Activated T-cell treated with anti-CD3 and anti-CD28 coated beads, Interleukin-2, amount 50 U/mL, for 4 hours (primary cell): ENCODE measurements at regions not wholly inside any gene's neighbourhood (a gene's known extent, or its start where the extent isn't known, plus 50 kb on each side); places are given as distances from the start of the nearest gene placed in this dataset.
A peak's percentile ranks its signal among the peaks of the same experiment; 100 is the strongest.

Experiments
- ATAC-seq, 2 donors: fragments of 200-7000 bp; cut with Tn5 transposase; one replicate each; pipeline ENCODE4 v1.10.0; 2021
- DNase-seq: peaks from one replicate; pipeline ENCODE4 v3.0.0-alpha.2; 2020
- H3K27me3 Mint-ChIP-seq: one replicate; pipeline ENCODE4 v1.8.0; 2021; ENCODE audit warnings: low read depth, mixed read lengths
- H3K36me3 Mint-ChIP-seq: one replicate; pipeline ENCODE4 v1.8.0; 2022; ENCODE audit warnings: mixed read lengths; ENCODE audit not compliant: insufficient read depth
- H3K4me1 Mint-ChIP-seq: one replicate; pipeline ENCODE4 v1.8.0; 2021; ENCODE audit warnings: low read depth, mixed read lengths
- H3K4me3 Mint-ChIP-seq: one replicate; pipeline ENCODE4 v1.8.0; 2021; ENCODE audit warnings: mild to moderate bottlenecking, moderate library complexity, mixed read lengths
- H3K9me3 Mint-ChIP-seq: one replicate; pipeline ENCODE4 v1.8.0; 2021; ENCODE audit warnings: mixed read lengths

GRCh38 chr3:1692428-1692827 is 406.2 kb upstream of the CNTN4 start:
- no peaks in the 10 kb centered on the region for H3K27me3 Mint-ChIP-seq
- no peaks in the 10 kb centered on the region for H3K36me3 Mint-ChIP-seq
- ATAC-seq (no peak), DNase-seq (no peak)
- peaks cover 14% of the 10 kb centered on the region for H3K9me3 Mint-ChIP-seq
- no peak overlapping the region for H3K4me3 Mint-ChIP-seq
- H3K4me1 Mint-ChIP-seq, result no peaks in the 10 kb centered on the region

DNA sequence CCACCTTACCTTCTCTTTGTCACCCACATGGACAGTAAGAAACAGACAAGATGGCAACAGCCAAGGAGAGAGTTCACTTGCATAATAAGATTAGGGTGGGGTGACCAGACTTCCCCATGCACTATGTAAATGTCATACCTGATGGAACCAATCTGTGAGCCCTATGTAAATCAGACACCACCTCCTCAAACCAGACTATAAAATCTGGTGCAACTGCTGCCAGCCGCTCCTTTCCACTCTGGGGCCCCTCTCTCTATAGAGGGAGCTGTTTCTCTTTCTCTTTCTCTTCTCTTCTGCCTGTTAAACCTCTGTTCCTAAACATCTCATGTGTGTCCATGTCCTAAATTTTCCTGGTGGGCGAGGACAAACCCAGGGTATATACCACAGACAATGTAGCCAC is 405.5 kb upstream of the CNTN4 start:
- Mint-ChIP-seq H3K4me1 (no peaks in the 10 kb centered on the region), H3K9me3 (peaks cover 14% of the 10 kb centered on the region), H3K36me3 (no peaks in the 10 kb centered on the region), H3K27me3 (no peaks in the 10 kb centered on the region), H3K4me3 (no peak overlapping the region)
- no peak for ATAC-seq
- no peak for DNase-seq

DNA sequence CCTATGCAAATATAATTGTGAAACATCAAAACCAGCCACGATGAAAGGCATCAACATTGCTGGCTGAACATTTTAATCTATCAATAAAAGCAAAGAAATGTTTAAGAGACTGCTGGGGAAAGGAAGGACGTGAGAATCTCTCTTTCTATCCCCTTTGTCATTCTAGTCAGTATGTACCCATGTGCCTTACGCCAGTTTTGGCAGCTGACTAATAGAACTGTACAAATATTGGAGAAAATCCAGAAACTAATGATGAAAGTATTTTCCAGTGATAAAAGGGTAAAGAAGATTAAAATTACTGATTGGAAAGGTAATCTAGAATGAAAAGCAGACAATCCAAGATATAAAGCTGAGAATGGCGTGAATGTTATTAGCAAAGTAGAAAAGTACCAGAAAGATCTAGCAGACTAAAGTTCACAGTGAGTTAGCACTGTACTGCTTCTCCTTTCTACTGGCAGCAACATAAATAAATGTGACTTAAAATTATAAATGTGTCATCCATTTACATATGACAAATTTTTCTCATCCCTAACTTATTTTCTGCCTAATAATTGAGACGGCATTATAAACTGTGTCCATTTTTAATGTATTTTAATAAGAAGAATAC is 401.9 kb upstream of the CNTN4 start:
- no peaks in the 10 kb centered on the region for H3K27me3 Mint-ChIP-seq

GRCh38 chr3:1699361-1699920 is 399.2 kb upstream of the CNTN4 start:
- DNase-seq, result no peak
- Mint-ChIP-seq H3K36me3 (no peaks in the 10 kb centered on the region), H3K27me3 (no peaks in the 10 kb centered on the region), H3K9me3 (no peaks in the 10 kb centered on the region), H3K4me1 (no peaks in the 10 kb centered on the region), H3K4me3 (no peak overlapping the region)
- ATAC-seq, result no peak

More for the DNA sequence above, 401.9 kb upstream of the CNTN4 start:
- no peaks in the 10 kb centered on the region for H3K36me3 Mint-ChIP-seq
- DNase-seq, result no peak
- no peak overlapping the region for H3K4me3 Mint-ChIP-seq
- H3K9me3 Mint-ChIP-seq, result peaks cover 4% of the 10 kb centered on the region
- no peaks in the 10 kb centered on the region for H3K4me1 Mint-ChIP-seq
- ATAC-seq, result no peak

DNA sequence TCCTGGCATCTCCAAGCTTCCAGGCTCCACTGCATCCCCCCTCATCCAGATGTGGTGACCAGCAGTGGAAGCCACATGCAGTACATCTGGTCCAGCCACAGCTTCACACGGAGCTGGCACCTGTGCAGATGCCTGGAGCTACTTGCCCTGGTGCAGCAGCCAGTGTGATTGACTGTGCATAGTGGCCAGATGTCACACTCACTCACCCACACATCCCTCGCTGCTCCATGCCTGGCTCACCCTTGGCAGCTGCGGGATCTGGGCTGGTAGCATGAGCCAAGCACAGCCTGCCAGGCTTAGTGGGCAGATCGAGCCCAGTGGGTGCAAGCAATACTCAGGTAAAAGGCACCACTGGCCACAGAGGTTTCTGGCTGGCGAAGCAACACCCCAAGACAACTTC is 398.0 kb upstream of the CNTN4 start:
- peak in 1 of 2 donors; percentile 18 for ATAC-seq

DNA sequence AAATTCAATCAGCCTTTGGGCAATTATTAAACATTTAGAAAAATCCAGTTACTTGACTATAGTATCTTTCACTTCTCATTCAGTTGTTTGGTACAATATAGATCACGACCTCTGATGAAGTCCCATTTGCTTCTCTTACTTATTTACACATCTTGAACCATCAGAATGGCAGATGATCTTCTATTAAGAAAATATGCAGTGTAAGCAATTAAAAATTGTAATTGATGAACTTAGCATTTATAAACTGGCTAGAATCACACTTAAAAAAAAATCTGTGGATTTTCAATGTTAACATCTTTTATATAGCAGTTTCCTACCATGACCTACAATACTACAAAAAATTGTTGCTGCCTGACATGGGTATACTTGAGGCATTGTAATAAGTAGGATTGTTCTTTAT is 395.5 kb upstream of the CNTN4 start:
- ATAC-seq (no peak), DNase-seq (no peak)
- no peaks in the 10 kb centered on the region for H3K4me1 Mint-ChIP-seq
- H3K9me3 Mint-ChIP-seq, result peaks cover 3% of the 10 kb centered on the region
- H3K36me3 Mint-ChIP-seq, result no peaks in the 10 kb centered on the region
- H3K4me3 Mint-ChIP-seq, result no peak overlapping the region
- no peaks in the 10 kb centered on the region for H3K27me3 Mint-ChIP-seq

More for the DNA sequence above, 398.0 kb upstream of the CNTN4 start:
- Mint-ChIP-seq H3K27me3 (no peaks in the 10 kb centered on the region), H3K9me3 (no peaks in the 10 kb centered on the region), H3K36me3 (no peaks in the 10 kb centered on the region), H3K4me1 (no peaks in the 10 kb centered on the region), H3K4me3 (no peak overlapping the region)
- DNase-seq, result no peak

GRCh38 chr3:1710663-1711062 is 388.0 kb upstream of the CNTN4 start:
- no peak overlapping the region for H3K4me3 Mint-ChIP-seq
- DNase-seq (no peak), ATAC-seq (no peak)
- H3K9me3 Mint-ChIP-seq, result peaks cover 3% of the 10 kb centered on the region
- no peaks in the 10 kb centered on the region for H3K4me1 Mint-ChIP-seq
- H3K36me3 Mint-ChIP-seq, result no peaks in the 10 kb centered on the region
- H3K27me3 Mint-ChIP-seq, result no peaks in the 10 kb centered on the region

GRCh38 chr3:1717524-1717923 is 381.1 kb upstream of the CNTN4 start:
- H3K27me3 Mint-ChIP-seq, result no peaks in the 10 kb centered on the region
- peaks cover 3% of the 10 kb centered on the region for H3K9me3 Mint-ChIP-seq
- H3K4me3 Mint-ChIP-seq, result no peak overlapping the region
- no peaks in the 10 kb centered on the region for H3K36me3 Mint-ChIP-seq
- no peak for DNase-seq
- no peak for ATAC-seq
- no peaks in the 10 kb centered on the region for H3K4me1 Mint-ChIP-seq

DNA sequence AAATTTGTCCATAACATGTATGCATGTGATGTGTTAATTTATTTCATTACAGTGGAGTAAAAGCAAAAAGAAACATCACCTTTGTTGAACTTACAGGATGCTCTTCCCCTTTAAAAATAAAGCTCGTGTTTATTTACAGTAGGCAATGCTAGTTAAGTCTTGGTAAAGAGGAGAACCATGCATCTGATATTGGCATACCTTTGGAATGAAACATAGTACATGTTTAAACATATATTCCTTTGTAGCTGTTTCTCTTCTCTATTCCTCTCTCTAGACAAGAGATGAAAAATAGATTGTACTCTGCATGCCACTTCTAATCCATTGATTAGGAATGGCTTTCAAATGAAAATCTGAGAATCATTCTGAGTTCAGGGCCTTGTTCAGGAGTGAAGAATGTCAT is 374.9 kb upstream of the CNTN4 start:
- H3K27me3 Mint-ChIP-seq, result no peaks in the 10 kb centered on the region
- no peaks in the 10 kb centered on the region for H3K4me1 Mint-ChIP-seq
- DNase-seq (no peak), ATAC-seq (no peak)
- no peaks in the 10 kb centered on the region for H3K9me3 Mint-ChIP-seq
- no peak overlapping the region for H3K4me3 Mint-ChIP-seq
- H3K36me3 Mint-ChIP-seq, result no peaks in the 10 kb centered on the region

DNA sequence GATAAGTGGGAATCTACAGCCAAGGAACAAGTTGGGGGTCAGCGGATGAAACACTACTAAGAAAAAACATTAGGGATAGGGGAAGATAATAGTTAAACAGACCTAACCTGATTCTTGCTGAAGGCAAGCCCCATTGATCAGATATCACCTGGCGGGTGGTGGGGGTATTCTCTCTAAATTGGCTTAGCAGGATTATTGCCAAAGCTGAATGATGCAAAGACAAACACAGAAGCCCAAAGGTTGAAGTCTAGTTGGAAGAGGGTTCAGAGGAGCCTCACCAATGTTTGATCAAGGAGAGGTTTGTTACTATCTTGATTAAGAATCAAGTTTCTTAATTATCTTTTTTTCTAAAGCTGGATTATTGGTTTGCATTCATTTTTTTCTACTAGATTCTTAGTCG is 371.9 kb upstream of the CNTN4 start:
- H3K4me3 Mint-ChIP-seq, result no peak overlapping the region
- H3K36me3 Mint-ChIP-seq, result no peaks in the 10 kb centered on the region
- H3K9me3 Mint-ChIP-seq, result peaks cover 4% of the 10 kb centered on the region
- ATAC-seq (no peak), DNase-seq (no peak)
- H3K4me1 Mint-ChIP-seq, result no peaks in the 10 kb centered on the region
- H3K27me3 Mint-ChIP-seq, result no peaks in the 10 kb centered on the region

DNA sequence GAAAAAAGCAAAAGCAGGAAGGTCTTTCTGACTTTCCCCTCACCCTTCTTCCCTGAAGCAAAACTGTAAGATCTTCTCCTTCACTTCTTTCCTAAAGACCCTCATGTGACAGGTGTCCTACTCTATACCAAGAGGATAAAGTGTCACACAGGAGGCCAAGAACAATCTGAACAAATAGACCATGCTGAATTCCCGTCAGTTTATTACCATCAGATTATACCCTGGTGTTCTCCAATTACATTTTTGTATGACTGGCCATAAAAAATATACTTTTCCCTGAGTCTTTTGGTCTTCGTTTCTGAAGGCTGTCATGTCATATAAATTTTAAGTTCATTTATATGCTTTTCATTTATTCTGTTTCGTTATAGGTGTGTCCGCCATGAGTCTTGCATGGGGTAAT is 371.4 kb upstream of the CNTN4 start:
- DNase-seq, result no peak
- H3K36me3 Mint-ChIP-seq, result no peaks in the 10 kb centered on the region

GRCh38 chr3:1728510-1728909 is 370.2 kb upstream of the CNTN4 start:
- Mint-ChIP-seq H3K27me3 (no peaks in the 10 kb centered on the region), H3K9me3 (peaks cover 4% of the 10 kb centered on the region), H3K4me1 (no peaks in the 10 kb centered on the region), H3K36me3 (no peaks in the 10 kb centered on the region), H3K4me3 (no peak overlapping the region)
- DNase-seq (no peak), ATAC-seq (no peak)

More for the DNA sequence above, 371.4 kb upstream of the CNTN4 start:
- Mint-ChIP-seq H3K9me3 (peaks cover 4% of the 10 kb centered on the region), H3K4me3 (no peak overlapping the region), H3K27me3 (no peaks in the 10 kb centered on the region), H3K4me1 (no peaks in the 10 kb centered on the region)
- no peak for ATAC-seq

- H3K4me3 Mint-ChIP-seq, result no peak overlapping the region
- no peaks in the 10 kb centered on the region for H3K36me3 Mint-ChIP-seq
- no peak for ATAC-seq
These were observed 364.1 kb upstream of the CNTN4 start for GRCh38 chr3:1734494-1735122.

DNA sequence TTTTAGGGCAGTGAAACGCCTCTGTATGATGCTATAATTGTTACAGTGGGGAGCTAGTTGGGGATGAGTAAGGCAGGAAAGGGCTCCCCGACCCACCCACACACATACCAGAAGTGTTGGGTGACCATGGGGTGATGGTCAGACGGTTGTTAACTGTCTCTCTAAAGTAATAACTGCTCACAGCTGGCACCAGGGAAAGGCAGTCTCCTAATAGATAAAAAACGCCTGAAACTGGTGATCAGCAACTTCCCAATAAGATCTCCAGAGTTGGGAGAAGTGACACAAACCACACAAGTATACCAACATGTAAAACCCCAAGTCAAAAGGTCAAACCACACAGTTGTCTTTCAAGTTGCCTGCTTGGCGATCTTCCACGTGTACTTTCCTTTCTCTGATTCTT is 346.5 kb upstream of the CNTN4 start:
- no peaks in the 10 kb centered on the region for H3K4me1 Mint-ChIP-seq
- no peaks in the 10 kb centered on the region for H3K27me3 Mint-ChIP-seq
- no peaks in the 10 kb centered on the region for H3K36me3 Mint-ChIP-seq
- DNase-seq, result no peak
- no peak overlapping the region for H3K4me3 Mint-ChIP-seq
- peaks cover 6% of the 10 kb centered on the region for H3K9me3 Mint-ChIP-seq
- ATAC-seq, result no peak

More at GRCh38 chr3:1734494-1735122, 364.1 kb upstream of the CNTN4 start:
- no peaks in the 10 kb centered on the region for H3K4me1 Mint-ChIP-seq
- no peaks in the 10 kb centered on the region for H3K27me3 Mint-ChIP-seq
- DNase-seq, result no peak
- H3K9me3 Mint-ChIP-seq, result peaks cover 18% of the 10 kb centered on the region

DNA sequence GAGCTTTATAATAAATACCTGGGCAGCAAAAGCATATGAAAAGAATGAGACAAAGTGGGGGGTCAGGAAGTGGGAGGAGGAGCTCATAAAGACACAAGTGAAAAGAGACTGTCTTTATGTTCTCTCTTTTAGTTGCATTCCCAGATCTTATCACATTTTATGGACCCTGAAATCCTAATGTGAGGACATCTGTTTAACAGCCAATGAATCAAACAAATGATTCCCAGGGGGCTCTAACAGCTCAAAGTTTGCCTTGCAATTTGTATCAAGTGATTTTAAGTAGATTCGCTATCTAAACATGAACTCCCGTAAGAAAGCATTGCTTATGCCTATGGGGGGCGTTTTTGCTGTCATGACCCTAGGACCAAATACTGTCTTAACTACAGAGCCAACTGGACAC is 332.3 kb upstream of the CNTN4 start:
- Mint-ChIP-seq H3K36me3 (no peaks in the 10 kb centered on the region), H3K27me3 (no peaks in the 10 kb centered on the region), H3K4me1 (no peaks in the 10 kb centered on the region), H3K4me3 (no peak overlapping the region), H3K9me3 (peaks cover 4% of the 10 kb centered on the region)
- ATAC-seq, result no peak
- no peak for DNase-seq
